GM23338 (cell line): ENCODE measurements at regions not wholly inside any gene's neighbourhood (a gene's known extent, or its start where the extent isn't known, plus 50 kb on each side); places are given as distances from the start of the nearest gene placed in this dataset.

Experiments used
- ATAC-seq: fragments of 200-7000 bp; cut with Tn5 transposase; 3 replicates; pipeline ENCODE4 v1.9.1; 2020
- DNase-seq: peaks from one replicate; pipeline ENCODE4 v3.0.0-alpha.2; 2015; ENCODE audit warnings: low spot score
- H2AFZ ChIP-seq: fragments of 200-600 bp; sonication (generic); 2 replicates; pipeline ENCODE4 v1.8.0; 2016; ENCODE audit warnings: antibody characterized with exemption, mild to moderate bottlenecking, moderate library complexity
- H3F3A ChIP-seq: fragments of 200-600 bp; sonication (generic); replicated peaks from 2 replicates; pipeline ENCODE4 v1.8.0; 2017; ENCODE audit warnings: antibody characterized with exemption, mixed run types, low read depth
- H3K27ac ChIP-seq: fragments of 200-600 bp; sonication (generic); 2 replicates; pipeline ENCODE4 v1.6.1; 2016; ENCODE audit warnings: low read depth
- H3K27me3 ChIP-seq: fragments of 200-600 bp; sonication (generic); 2 replicates; pipeline ENCODE4 v1.8.0; 2016; ENCODE audit warnings: mild to moderate bottlenecking, mixed run types, moderate library complexity; ENCODE audit not compliant: insufficient read depth
- H3K36me3 ChIP-seq: fragments of 200-600 bp; sonication (generic); 2 replicates; pipeline ENCODE4 v1.8.0; 2016; ENCODE audit warnings: mild to moderate bottlenecking; ENCODE audit not compliant: insufficient read depth
- H3K4me1 ChIP-seq: fragments of 200-600 bp; sonication (generic); 2 replicates; pipeline ENCODE4 v1.8.0; 2016; ENCODE audit warnings: mild to moderate bottlenecking, moderate library complexity; ENCODE audit not compliant: insufficient read depth
- H3K4me2 ChIP-seq: fragments of 200-600 bp; sonication (generic); 2 replicates; pipeline ENCODE4 v1.7.1; 2017; ENCODE audit warnings: mixed run types
- H3K4me3 ChIP-seq: fragments of 200-600 bp; sonication (generic); 2 replicates; pipeline ENCODE4 v1.6.1; 2016; ENCODE audit warnings: mixed run types
- H3K79me2 ChIP-seq: fragments of 200-600 bp; sonication (generic); replicated peaks from 2 replicates; pipeline ENCODE4 v1.8.0; 2017; ENCODE audit warnings: mild to moderate bottlenecking; ENCODE audit not compliant: insufficient read depth
- H3K9me2 ChIP-seq: fragments of 200-600 bp; sonication (generic); 2 replicates; pipeline ENCODE4 v1.8.0; 2017; ENCODE audit not compliant: insufficient read depth
- H4K20me1 ChIP-seq: fragments of 200-600 bp; sonication (generic); replicated peaks from 2 replicates; pipeline ENCODE4 v1.8.0; 2017; ENCODE audit warnings: mild to moderate bottlenecking; ENCODE audit not compliant: insufficient read depth
- H3K27ac Mint-ChIP-seq: 2 replicates; pipeline ENCODE4 v1.8.0; 2020; ENCODE audit warnings: inconsistent platforms, mild to moderate bottlenecking, moderate library complexity, mixed read lengths
- H3K27me3 Mint-ChIP-seq: 3 replicates; pipeline ENCODE4 v1.8.0; 2022; ENCODE audit warnings: low read depth, mild to moderate bottlenecking, moderate library complexity, mixed read lengths, inconsistent platforms; ENCODE audit not compliant: insufficient read depth, poor library complexity
- H3K36me3 Mint-ChIP-seq: 3 replicates; pipeline ENCODE4 v1.8.0; 2021; ENCODE audit warnings: low read depth, mild to moderate bottlenecking, inconsistent platforms, moderate library complexity, mixed read lengths
- H3K4me1 Mint-ChIP-seq: 3 replicates; pipeline ENCODE4 v1.8.0; 2020; ENCODE audit warnings: mild to moderate bottlenecking, inconsistent platforms, mixed read lengths
- H3K4me3 Mint-ChIP-seq: 3 replicates; pipeline ENCODE4 v1.8.0; 2021; ENCODE audit warnings: moderate library complexity, mild to moderate bottlenecking, inconsistent platforms, mixed read lengths
- H3K9me3 Mint-ChIP-seq: 3 replicates; pipeline ENCODE4 v1.8.0; 2020; ENCODE audit warnings: moderate library complexity, mild to moderate bottlenecking, inconsistent platforms, mixed read lengths
- CREB1 ChIP-seq: fragments of 250-450 bp; sonication (Bioruptor Pico); IDR thresholded peaks from 2 replicates; pipeline ENCODE4 v1.5.0; 2020; ENCODE audit warnings: low read depth, mild to moderate bottlenecking, moderate library complexity
- ETS1 ChIP-seq: IDR thresholded peaks from 2 replicates; pipeline ENCODE4 v1.6.1; 2016; ENCODE audit warnings: antibody characterized with exemption
- NANOG ChIP-seq: IDR thresholded peaks from 2 replicates; pipeline ENCODE4 v1.6.1; 2016; ENCODE audit warnings: antibody characterized with exemption, borderline replicate concordance
- POLR2AphosphoS5 ChIP-seq: IDR thresholded peaks from 2 replicates; pipeline ENCODE4 v1.6.1; 2016; ENCODE audit warnings: antibody characterized with exemption, low read depth
- REST ChIP-seq: IDR thresholded peaks from one replicate; pipeline ENCODE4 v1.6.1; 2018; ENCODE audit warnings: antibody characterized with exemption; ENCODE audit not compliant: unreplicated experiment
- STAT1 ChIP-seq: IDR thresholded peaks from one replicate; pipeline ENCODE4 v1.6.1; 2016; ENCODE audit warnings: antibody characterized with exemption; ENCODE audit not compliant: unreplicated experiment
- ZNF114 ChIP-seq: fragments of 250-450 bp; sonication (Bioruptor Pico); IDR thresholded peaks from 2 replicates; pipeline ENCODE4 v1.5.0; 2020; ENCODE audit warnings: mild to moderate bottlenecking, moderate library complexity
- ZNF462 ChIP-seq: fragments of 250-450 bp; sonication (Bioruptor Pico); IDR thresholded peaks from 2 replicates; pipeline ENCODE4 v1.5.0; 2020; ENCODE audit warnings: mild to moderate bottlenecking, moderate library complexity
- TF ChIP-seq, protein P1 (sequence below), 2 experiments: fragments of 200-600 bp in 1 of 2; sonication (generic) in 1 of 2; conservative IDR thresholded peaks; 2 replicates each; pipeline versions ENCODE4 v1.5.1 to v1.6.1; 2016 to 2017; ENCODE audit warnings: antibody characterized with exemption in 2 of 2, low read depth in 2 of 2, mild to moderate bottlenecking in 2 of 2, moderate library complexity in 1 of 2

DNA sequence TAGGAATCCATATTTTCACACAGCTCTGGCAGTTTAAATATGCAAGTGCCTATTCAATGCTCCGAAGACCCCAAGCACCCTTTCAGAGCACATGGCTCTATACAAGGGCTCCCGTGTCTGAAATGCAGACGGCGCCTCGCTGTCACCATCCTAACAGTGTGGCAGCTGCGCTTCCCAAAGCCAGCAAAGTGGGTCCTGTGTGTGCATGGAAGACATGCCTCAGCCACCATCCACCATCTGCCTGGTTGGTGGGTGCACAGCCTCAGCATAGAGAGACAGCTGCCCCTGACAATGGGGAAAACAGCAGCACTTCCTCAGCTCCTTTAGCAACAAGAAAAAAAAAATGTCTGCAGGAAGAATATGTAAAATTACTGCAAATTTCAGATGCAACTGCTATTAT is 218.1 kb downstream of the SP3 start:
- Histone ChIP-seq H3K79me2 (no peaks in the 10 kb centered on the region), H3K27me3 (no peaks in the 10 kb centered on the region), H3K4me3 (no peak overlapping the region), H3K36me3 (no peaks in the 10 kb centered on the region), H2AFZ (no peak overlapping the region; the same call in 1 of the 2 replicates), H4K20me1 (no peaks in the 10 kb centered on the region), H3F3A (no peaks in the 10 kb centered on the region), H3K4me2 (0 out of 2 replicates have a peak overlapping the region, but pooled peaks have one; percentile 1), H3K27ac (no peak overlapping the region), H3K4me1 (peaks cover 49% of the 10 kb centered on the region), H3K9me2 (no peaks in the 10 kb centered on the region)
- Mint-ChIP-seq H3K36me3 (no peaks in the 10 kb centered on the region), H3K9me3 (no peaks in the 10 kb centered on the region), H3K27me3 (peaks cover 2% of the 10 kb centered on the region), H3K27ac (no peak overlapping the region), H3K4me1 (peaks cover 40% of the 10 kb centered on the region), H3K4me3 (no peak overlapping the region)
- ATAC-seq: no peak; the same call in 2 of the 3 replicates
- no peak for DNase-seq
- TF ChIP-seq CREB1: no peak
- TF ChIP-seq, protein P1, sequence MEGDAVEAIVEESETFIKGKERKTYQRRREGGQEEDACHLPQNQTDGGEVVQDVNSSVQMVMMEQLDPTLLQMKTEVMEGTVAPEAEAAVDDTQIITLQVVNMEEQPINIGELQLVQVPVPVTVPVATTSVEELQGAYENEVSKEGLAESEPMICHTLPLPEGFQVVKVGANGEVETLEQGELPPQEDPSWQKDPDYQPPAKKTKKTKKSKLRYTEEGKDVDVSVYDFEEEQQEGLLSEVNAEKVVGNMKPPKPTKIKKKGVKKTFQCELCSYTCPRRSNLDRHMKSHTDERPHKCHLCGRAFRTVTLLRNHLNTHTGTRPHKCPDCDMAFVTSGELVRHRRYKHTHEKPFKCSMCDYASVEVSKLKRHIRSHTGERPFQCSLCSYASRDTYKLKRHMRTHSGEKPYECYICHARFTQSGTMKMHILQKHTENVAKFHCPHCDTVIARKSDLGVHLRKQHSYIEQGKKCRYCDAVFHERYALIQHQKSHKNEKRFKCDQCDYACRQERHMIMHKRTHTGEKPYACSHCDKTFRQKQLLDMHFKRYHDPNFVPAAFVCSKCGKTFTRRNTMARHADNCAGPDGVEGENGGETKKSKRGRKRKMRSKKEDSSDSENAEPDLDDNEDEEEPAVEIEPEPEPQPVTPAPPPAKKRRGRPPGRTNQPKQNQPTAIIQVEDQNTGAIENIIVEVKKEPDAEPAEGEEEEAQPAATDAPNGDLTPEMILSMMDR (conservative IDR thresholded peaks at IDR 0.05; ENCODE audit: low read depth in 2 of 2): no peak
- TF ChIP-seq REST: no peak
- no peak for TF ChIP-seq ETS1
- TF ChIP-seq ZNF462: no peak
- no peak for TF ChIP-seq ZNF114 (CRISPR knock-in tag)
- TF ChIP-seq STAT1: no peak
- TF ChIP-seq POLR2AphosphoS5: no peak
- TF ChIP-seq NANOG: no peak
